Loucy (cell line): ENCODE measurements at regions not wholly inside any gene's neighbourhood (a gene's known extent, or its start where the extent isn't known, plus 50 kb on each side); places are given as distances from the start of the nearest gene placed in this dataset.

ENCODE experiments used
- H2AFZ ChIP-seq: fragments of 200-600 bp; sonication (generic); 2 replicates; pipeline ENCODE4 v1.6.0; 2016; ENCODE audit warnings: antibody characterized with exemption, mild to moderate bottlenecking, low read length, moderate library complexity
- H3F3A ChIP-seq: fragments of 200-600 bp; 2 replicates; pipeline ENCODE4 v1.6.0; 2016; ENCODE audit warnings: antibody characterized with exemption, low read depth, mild to moderate bottlenecking
- H3K27me3 ChIP-seq: fragments of 200-600 bp; sonication (generic); 2 replicates; pipeline ENCODE4 v1.6.1; 2014; ENCODE audit warnings: low read length, mild to moderate bottlenecking; ENCODE audit not compliant: insufficient read depth, poor library complexity, severe bottlenecking
- H3K36me3 ChIP-seq: fragments of 200-600 bp; sonication (generic); 2 replicates; pipeline ENCODE4 v1.6.1; 2016; ENCODE audit warnings: low read length; ENCODE audit not compliant: insufficient read depth
- H3K4me1 ChIP-seq: fragments of 200-600 bp; sonication (generic); 2 replicates; pipeline ENCODE4 v1.5.1; 2014; ENCODE audit warnings: low read length, mild to moderate bottlenecking; ENCODE audit not compliant: insufficient read depth, poor library complexity, severe bottlenecking
- H3K4me2 ChIP-seq: fragments of 200-600 bp; sonication (generic); 2 replicates; pipeline ENCODE4 v1.6.0; 2014; ENCODE audit warnings: antibody characterized with exemption, low read length, low read depth, mild to moderate bottlenecking; ENCODE audit not compliant: poor library complexity, severe bottlenecking
- H3K4me3 ChIP-seq: fragments of 200-600 bp; sonication (generic); 2 replicates; pipeline ENCODE4 v1.5.1; 2014; ENCODE audit warnings: low read length, mild to moderate bottlenecking, mixed read lengths; ENCODE audit not compliant: poor library complexity, severe bottlenecking
- H3K79me2 ChIP-seq: fragments of 200-600 bp; sonication (generic); 2 replicates; pipeline ENCODE4 v1.6.1; 2014; ENCODE audit warnings: low read length; ENCODE audit not compliant: insufficient read depth
- H3K9ac ChIP-seq: fragments of 200-600 bp; sonication (generic); 2 replicates; pipeline ENCODE4 v1.6.0; 2014; ENCODE audit warnings: mild to moderate bottlenecking, low read depth, low read length, moderate library complexity; ENCODE audit not compliant: poor library complexity, severe bottlenecking
- H3K9me2 ChIP-seq: fragments of 200-600 bp; sonication (generic); replicated peaks from 2 replicates; pipeline ENCODE4 v1.6.1; 2016; ENCODE audit warnings: low read depth, low read length, mixed read lengths
- H3K9me3 ChIP-seq: fragments of 200-600 bp; sonication (generic); 2 replicates; pipeline ENCODE4 v1.6.1; 2014; ENCODE audit warnings: mild to moderate bottlenecking, antibody characterized with exemption, low read length, low read depth; ENCODE audit not compliant: insufficient read depth
- H4K20me1 ChIP-seq: fragments of 200-600 bp; sonication (generic); 2 replicates; pipeline ENCODE4 v1.6.0; 2014; ENCODE audit warnings: antibody characterized with exemption, low read length, mild to moderate bottlenecking; ENCODE audit not compliant: insufficient read depth, poor library complexity, severe bottlenecking
- CTCF ChIP-seq: fragments of 200-600 bp; sonication (generic); conservative IDR thresholded peaks from 2 replicates; pipeline ENCODE4 v1.5.1; 2014; ENCODE audit warnings: mild to moderate bottlenecking, antibody characterized with exemption, low read length
- EZH2phosphoT487 ChIP-seq: fragments of 200-600 bp; IDR thresholded peaks from 2 replicates; pipeline ENCODE4 v1.6.1; 2018; ENCODE audit warnings: antibody characterized with exemption, mild to moderate bottlenecking, moderate library complexity, borderline replicate concordance

DNA sequence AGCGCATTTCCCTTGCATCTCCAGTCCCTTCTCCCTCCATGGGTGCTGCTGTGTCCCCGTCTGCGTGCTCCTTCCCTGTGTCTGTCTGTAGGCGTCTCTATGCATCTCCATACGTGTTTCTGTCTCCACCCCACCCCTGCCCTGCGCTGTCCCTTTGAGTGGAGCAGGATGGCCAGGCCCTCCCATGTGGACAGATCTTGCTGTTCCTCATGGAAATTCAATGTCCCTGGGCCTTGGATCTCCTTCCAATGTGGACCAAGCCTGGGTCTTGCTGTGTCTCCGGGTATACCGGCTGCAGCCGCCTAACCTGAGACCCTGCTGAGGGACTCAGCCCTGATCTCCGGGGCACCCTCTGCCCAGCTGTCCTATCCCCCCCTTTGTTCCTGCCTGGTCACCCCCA is 172.7 kb downstream of the BMP7 start:
- Histone ChIP-seq H3K36me3 (no peaks in the 10 kb centered on the region), H3F3A (no peaks in the 10 kb centered on the region), H3K4me1 (no peaks in the 10 kb centered on the region), H3K4me3 (no peak overlapping the region), H4K20me1 (no peaks in the 10 kb centered on the region), H3K9me3 (no peaks in the 10 kb centered on the region), H3K9me2 (no peaks in the 10 kb centered on the region), H3K27me3 (no peaks in the 10 kb centered on the region), H3K79me2 (no peaks in the 10 kb centered on the region), H3K9ac (no peak overlapping the region), H2AFZ (no peak overlapping the region), H3K4me2 (no peak overlapping the region)
- TF ChIP-seq EZH2phosphoT487, result no peak
- no peak for TF ChIP-seq CTCF

DNA sequence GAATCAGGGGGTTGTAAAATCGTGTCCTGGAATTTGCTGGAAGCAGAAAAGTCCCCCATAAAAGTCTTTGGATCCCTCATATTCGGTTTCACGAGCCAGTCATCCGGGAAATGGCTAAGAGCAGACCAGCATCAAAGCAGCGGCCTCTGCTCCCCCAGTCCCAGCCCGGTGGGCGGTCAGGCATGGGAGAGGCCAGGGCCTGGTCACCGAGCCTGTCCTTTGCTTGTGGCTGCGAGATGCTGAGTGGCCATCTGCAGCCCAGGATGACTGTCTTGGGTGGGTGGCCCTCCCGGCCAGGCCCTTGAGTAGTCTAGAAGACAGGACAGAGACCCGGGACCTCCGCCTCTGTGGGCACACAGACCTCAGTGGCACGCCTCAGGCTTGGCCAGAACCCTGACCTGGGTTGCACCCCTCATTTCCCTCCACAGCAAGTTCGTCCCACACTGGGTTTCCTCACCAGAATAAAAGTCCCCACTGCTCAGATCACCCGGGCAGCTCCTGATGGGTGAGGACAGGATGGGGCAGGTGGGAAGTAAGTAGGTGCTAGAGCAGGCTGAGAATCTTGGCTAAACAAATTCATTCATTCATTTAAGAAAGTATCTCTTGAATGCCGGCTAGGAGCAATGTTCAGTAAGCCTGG is 172.1 kb downstream of the BMP7 start:
- TF ChIP-seq EZH2phosphoT487, result no peak
- no peak for TF ChIP-seq CTCF
- H3K9me3 ChIP-seq, result no peaks in the 10 kb centered on the region
- H3F3A ChIP-seq, result no peaks in the 10 kb centered on the region
- no peak overlapping the region for H2AFZ ChIP-seq
- no peak overlapping the region for H3K4me2 ChIP-seq
- H3K27me3 ChIP-seq, result no peaks in the 10 kb centered on the region
- H3K79me2 ChIP-seq, result no peaks in the 10 kb centered on the region
- H4K20me1 ChIP-seq, result no peaks in the 10 kb centered on the region
- no peaks in the 10 kb centered on the region for H3K4me1 ChIP-seq
- no peaks in the 10 kb centered on the region for H3K9me2 ChIP-seq
- H3K9ac ChIP-seq, result no peak overlapping the region
- H3K4me3 ChIP-seq, result no peak overlapping the region
- no peaks in the 10 kb centered on the region for H3K36me3 ChIP-seq

- no peaks in the 10 kb centered on the region for H3K9me2 ChIP-seq
- H3K4me3 ChIP-seq, result no peak overlapping the region
- H3K36me3 ChIP-seq, result no peaks in the 10 kb centered on the region
- H3K4me1 ChIP-seq, result no peaks in the 10 kb centered on the region
- no peak overlapping the region for H3K9ac ChIP-seq
- H3K27me3 ChIP-seq, result no peaks in the 10 kb centered on the region
- no peaks in the 10 kb centered on the region for H3K79me2 ChIP-seq
- TF ChIP-seq CTCF (no peak), EZH2phosphoT487 (no peak)
- no peak overlapping the region for H3K4me2 ChIP-seq
- no peaks in the 10 kb centered on the region for H4K20me1 ChIP-seq
- no peaks in the 10 kb centered on the region for H3F3A ChIP-seq
- H3K9me3 ChIP-seq, result no peaks in the 10 kb centered on the region
- no peak overlapping the region for H2AFZ ChIP-seq
Measured at GRCh38 chr20:57094991-57095390, 171.4 kb downstream of the BMP7 start.
